ENCODE measurements at regions not wholly inside any gene's neighbourhood (a gene's known extent, or its start where the extent isn't known, plus 50 kb on each side); places are given as distances from the start of the nearest gene placed in this dataset.
"Not testable (repeated sequence)": the region's sequence is repeated elsewhere in the genome, so short reads cannot be mapped to it uniquely, and the experiment has no call there.

GRCh38 chr10:128576943-128577670 is 450.9 kb upstream of the MKI67 start:
- Histone ChIP-seq H3K4me1 (ENCODE audit: control insufficient read depth, insufficient read depth, low read length) (peaks cover 48% of the 10 kb centered on the region), H3K36me3 (ENCODE audit: control insufficient read depth, insufficient read depth, low read length) (no peaks in the 10 kb centered on the region), H3K27ac (ENCODE audit: low read depth, low read length) (no peak overlapping the region), H3K9me3 (ENCODE audit: control insufficient read depth, insufficient read depth, low read depth, low read length) (no peaks in the 10 kb centered on the region), H3K9ac (ENCODE audit: low read length) (no peak overlapping the region), H3K27me3 (ENCODE audit: control insufficient read depth, insufficient read depth, low read length) (no peaks in the 10 kb centered on the region), H3K4me3 (ENCODE audit: low read depth, low read length) (no peak overlapping the region)

- Histone ChIP-seq H3K4me1 (ENCODE audit: control insufficient read depth, insufficient read depth, low read length) (peaks cover 47% of the 10 kb centered on the region), H3K9me3 (ENCODE audit: control insufficient read depth, insufficient read depth, low read depth, low read length) (no peaks in the 10 kb centered on the region), H3K9ac (ENCODE audit: low read length) (no peak overlapping the region), H3K4me3 (ENCODE audit: low read depth, low read length) (no peak overlapping the region), H3K27me3 (ENCODE audit: control insufficient read depth, insufficient read depth, low read length) (no peaks in the 10 kb centered on the region), H3K36me3 (ENCODE audit: control insufficient read depth, insufficient read depth, low read length) (no peaks in the 10 kb centered on the region), H3K27ac (ENCODE audit: low read depth, low read length) (peak overlapping the region; percentile 43; the same call in 1 of the 2 replicates)
These were observed 451.9 kb upstream of the MKI67 start for GRCh38 chr10:128577958-128578750.

GRCh38 chr10:128578766-128579165 is 452.5 kb upstream of the MKI67 start:
- Histone ChIP-seq H3K36me3 (ENCODE audit: control insufficient read depth, insufficient read depth, low read length) (no peaks in the 10 kb centered on the region), H3K27ac (ENCODE audit: low read depth, low read length) (peak overlapping the region; percentile 43; the same call in 1 of the 2 replicates), H3K9me3 (ENCODE audit: control insufficient read depth, insufficient read depth, low read depth, low read length) (no peaks in the 10 kb centered on the region), H3K4me1 (ENCODE audit: control insufficient read depth, insufficient read depth, low read length) (peaks cover 41% of the 10 kb centered on the region), H3K27me3 (ENCODE audit: control insufficient read depth, insufficient read depth, low read length) (no peaks in the 10 kb centered on the region), H3K9ac (ENCODE audit: low read length) (peak overlapping the region; percentile 41), H3K4me3 (ENCODE audit: low read depth, low read length) (no peak overlapping the region)

- Histone ChIP-seq H3K4me1 (ENCODE audit: control insufficient read depth, insufficient read depth, low read length) (peaks cover 37% of the 10 kb centered on the region), H3K9me3 (ENCODE audit: control insufficient read depth, insufficient read depth, low read depth, low read length) (no peaks in the 10 kb centered on the region), H3K9ac (ENCODE audit: low read length) (peak overlapping the region; percentile 41), H3K36me3 (ENCODE audit: control insufficient read depth, insufficient read depth, low read length) (no peaks in the 10 kb centered on the region), H3K27me3 (ENCODE audit: control insufficient read depth, insufficient read depth, low read length) (no peaks in the 10 kb centered on the region), H3K4me3 (ENCODE audit: low read depth, low read length) (no peak overlapping the region), H3K27ac (ENCODE audit: low read depth, low read length) (peak overlapping the region; percentile 43; the same call in 1 of the 2 replicates)
These were observed 453.1 kb upstream of the MKI67 start for GRCh38 chr10:128579280-128579865.

GRCh38 chr10:128579901-128580300 is 453.7 kb upstream of the MKI67 start:
- Histone ChIP-seq H3K4me1 (ENCODE audit: control insufficient read depth, insufficient read depth, low read length) (peaks cover 37% of the 10 kb centered on the region), H3K36me3 (ENCODE audit: control insufficient read depth, insufficient read depth, low read length) (no peaks in the 10 kb centered on the region), H3K9ac (ENCODE audit: low read length) (peak overlapping the region; percentile 4), H3K9me3 (ENCODE audit: control insufficient read depth, insufficient read depth, low read depth, low read length) (no peaks in the 10 kb centered on the region), H3K4me3 (ENCODE audit: low read depth, low read length) (no peak overlapping the region), H3K27ac (ENCODE audit: low read depth, low read length) (peak overlapping the region; percentile 43; the same call in 1 of the 2 replicates), H3K27me3 (ENCODE audit: control insufficient read depth, insufficient read depth, low read length) (no peaks in the 10 kb centered on the region)

- not testable (repeated sequence) for H3K27me3 ChIP-seq (ENCODE audit: control insufficient read depth, insufficient read depth, low read length); H3K4me3 ChIP-seq (ENCODE audit: low read depth, low read length); H3K27ac ChIP-seq (ENCODE audit: low read depth, low read length); H3K36me3 ChIP-seq (ENCODE audit: control insufficient read depth, insufficient read depth, low read length); H3K9ac ChIP-seq (ENCODE audit: low read length); H3K9me3 ChIP-seq (ENCODE audit: control insufficient read depth, insufficient read depth, low read depth, low read length)
- H3K4me1 ChIP-seq (ENCODE audit: control insufficient read depth, insufficient read depth, low read length) = peaks cover 20% of the 10 kb centered on the region
These were observed 456.9 kb upstream of the MKI67 start for GRCh38 chr10:128583125-128583524.

- H3K27ac ChIP-seq (ENCODE audit: low read depth, low read length); H3K36me3 ChIP-seq (ENCODE audit: control insufficient read depth, insufficient read depth, low read length); H3K27me3 ChIP-seq (ENCODE audit: control insufficient read depth, insufficient read depth, low read length); H3K9me3 ChIP-seq (ENCODE audit: control insufficient read depth, insufficient read depth, low read depth, low read length); H3K4me3 ChIP-seq (ENCODE audit: low read depth, low read length); H3K9ac ChIP-seq (ENCODE audit: low read length); H3K4me1 ChIP-seq (ENCODE audit: control insufficient read depth, insufficient read depth, low read length): not testable (repeated sequence)
These were observed 460.4 kb upstream of the MKI67 start for GRCh38 chr10:128586599-128586998.

GRCh38 chr10:128587689-128588088 is 461.5 kb upstream of the MKI67 start:
- Histone ChIP-seq H3K4me3 (ENCODE audit: low read depth, low read length) (no peak overlapping the region), H3K4me1 (ENCODE audit: control insufficient read depth, insufficient read depth, low read length) (peaks cover 3% of the 10 kb centered on the region; the same call in 1 of the 2 replicates), H3K27me3 (ENCODE audit: control insufficient read depth, insufficient read depth, low read length) (no peaks in the 10 kb centered on the region), H3K9me3 (ENCODE audit: control insufficient read depth, insufficient read depth, low read depth, low read length) (peaks cover 9% of the 10 kb centered on the region), H3K36me3 (ENCODE audit: control insufficient read depth, insufficient read depth, low read length) (no peaks in the 10 kb centered on the region), H3K9ac (ENCODE audit: low read length) (no peak overlapping the region), H3K27ac (ENCODE audit: low read depth, low read length) (peak overlapping the region; percentile 57; the same call in 1 of the 2 replicates)

- H3K27me3 ChIP-seq (ENCODE audit: control insufficient read depth, insufficient read depth, low read length) = no peaks in the 10 kb centered on the region
- peak overlapping the region; percentile 5 for H3K9ac ChIP-seq (ENCODE audit: low read length)
- H3K36me3 ChIP-seq (ENCODE audit: control insufficient read depth, insufficient read depth, low read length) = no peaks in the 10 kb centered on the region
- peaks cover 9% of the 10 kb centered on the region for H3K9me3 ChIP-seq (ENCODE audit: control insufficient read depth, insufficient read depth, low read depth, low read length)
- peak overlapping the region; percentile 57; the same call in 1 of the 2 replicates for H3K27ac ChIP-seq (ENCODE audit: low read depth, low read length)
- no peak overlapping the region for H3K4me3 ChIP-seq (ENCODE audit: low read depth, low read length)
- H3K4me1 ChIP-seq (ENCODE audit: control insufficient read depth, insufficient read depth, low read length) = peaks cover 3% of the 10 kb centered on the region; the same call in 1 of the 2 replicates
These were observed 462.2 kb upstream of the MKI67 start for GRCh38 chr10:128588402-128588801.

- no peak overlapping the region for H3K9ac ChIP-seq (ENCODE audit: low read length)
- no peak overlapping the region for H3K27ac ChIP-seq (ENCODE audit: low read depth, low read length)
- H3K27me3 ChIP-seq (ENCODE audit: control insufficient read depth, insufficient read depth, low read length) = no peaks in the 10 kb centered on the region
- no peak overlapping the region for H3K4me3 ChIP-seq (ENCODE audit: low read depth, low read length)
- no peaks in the 10 kb centered on the region for H3K36me3 ChIP-seq (ENCODE audit: control insufficient read depth, insufficient read depth, low read length)
- no peaks in the 10 kb centered on the region for H3K4me1 ChIP-seq (ENCODE audit: control insufficient read depth, insufficient read depth, low read length)
- H3K9me3 ChIP-seq (ENCODE audit: control insufficient read depth, insufficient read depth, low read depth, low read length) = no peaks in the 10 kb centered on the region; the same call in 1 of the 2 replicates
These were observed 468.5 kb upstream of the MKI67 start for GRCh38 chr10:128594688-128595087.

- no peak overlapping the region for H3K9ac ChIP-seq (ENCODE audit: low read length)
- no peaks in the 10 kb centered on the region for H3K4me1 ChIP-seq (ENCODE audit: control insufficient read depth, insufficient read depth, low read length)
- no peaks in the 10 kb centered on the region for H3K36me3 ChIP-seq (ENCODE audit: control insufficient read depth, insufficient read depth, low read length)
- no peak overlapping the region for H3K27ac ChIP-seq (ENCODE audit: low read depth, low read length)
- H3K27me3 ChIP-seq (ENCODE audit: control insufficient read depth, insufficient read depth, low read length) = no peaks in the 10 kb centered on the region
- H3K4me3 ChIP-seq (ENCODE audit: low read depth, low read length) = no peak overlapping the region
- no peaks in the 10 kb centered on the region; the same call in 1 of the 2 replicates for H3K9me3 ChIP-seq (ENCODE audit: control insufficient read depth, insufficient read depth, low read depth, low read length)
These were observed 470.7 kb upstream of the MKI67 start for GRCh38 chr10:128596906-128597305.

Measured in HUES6 (cell line).